Natural killer cell (primary cell): ENCODE measurements at regions not wholly inside any gene's neighbourhood (a gene's known extent, or its start where the extent isn't known, plus 50 kb on each side); places are given as distances from the start of the nearest gene placed in this dataset.

ENCODE experiments used
- ATAC-seq, 3 donors: fragments of 150-1000 bp in 2 of 3; fragments of 200-7000 bp in 1 of 3; cut with Tn5 transposase; 1 replicate in 1 of 3; 2 replicates in 2 of 3; pipeline ENCODE4 v1.10.0; 2021; ENCODE audit warnings: mild to moderate bottlenecking in 2 of 3, moderate library complexity in 2 of 3
- DNase-seq, 2 donors: peaks; one replicate each; pipeline versions ENCODE4 v3.0.0 to v3.0.0-alpha.2; 2013 to 2021; ENCODE audit warnings: mixed read lengths in 1 of 2
- H3K27ac ChIP-seq: one replicate; pipeline ENCODE4 v1.5.1; 2013; ENCODE audit warnings: mild to moderate bottlenecking, low read length
- H3K27me3 ChIP-seq: one replicate; pipeline ENCODE4 v1.6.1; 2013; ENCODE audit warnings: low read length; ENCODE audit not compliant: control insufficient read depth, insufficient read depth
- H3K36me3 ChIP-seq: one replicate; pipeline ENCODE4 v1.6.1; 2013; ENCODE audit warnings: low read length; ENCODE audit not compliant: control insufficient read depth, insufficient read depth
- H3K4me1 ChIP-seq: one replicate; pipeline ENCODE4 v1.6.1; 2013; ENCODE audit warnings: low read length; ENCODE audit not compliant: control insufficient read depth, insufficient read depth
- H3K4me3 ChIP-seq: one replicate; pipeline ENCODE4 v1.5.1; 2013; ENCODE audit warnings: low read length
- H3K9me3 ChIP-seq: one replicate; pipeline ENCODE4 v1.6.1; 2013; ENCODE audit warnings: low read length; ENCODE audit not compliant: control insufficient read depth, insufficient read depth
- H3K27ac Mint-ChIP-seq, 2 donors: one replicate each; pipeline ENCODE4 v1.8.0; 2022; ENCODE audit warnings: mild to moderate bottlenecking in 2 of 2, mixed read lengths in 2 of 2, moderate library complexity in 1 of 2
- H3K27me3 Mint-ChIP-seq, 2 donors: one replicate each; pipeline ENCODE4 v1.8.0; 2022; ENCODE audit warnings: low read depth in 2 of 2, mixed read lengths in 2 of 2
- H3K36me3 Mint-ChIP-seq: one replicate; pipeline ENCODE4 v1.8.0; 2022; ENCODE audit warnings: mixed read lengths
- H3K4me1 Mint-ChIP-seq, 2 donors: one replicate each; pipeline ENCODE4 v1.8.0; 2022; ENCODE audit warnings: mixed read lengths in 2 of 2
- H3K4me3 Mint-ChIP-seq: one replicate; pipeline ENCODE4 v1.8.0; 2022; ENCODE audit warnings: mild to moderate bottlenecking, moderate library complexity, mixed read lengths
- H3K9me3 Mint-ChIP-seq, 2 donors: one replicate each; pipeline ENCODE4 v1.8.0; 2022; ENCODE audit warnings: mixed read lengths in 2 of 2
- CTCF ChIP-seq: fragments of 200-600 bp; IDR thresholded peaks from one replicate; pipeline ENCODE4 v1.8.0; 2022; ENCODE audit warnings: antibody characterized with exemption
- WGBS: methylation state at CpG from one replicate; pipeline ENCODE4 v1.1.7; 2013; ENCODE audit warnings: missing lambda C conversion rate; ENCODE audit not compliant: insufficient coverage; 5-methylcytosine and 5-hydroxymethylcytosine counted together
- intact Hi-C: fragments of 100-400 bp; cut with micrococcal nuclease; formaldehyde crosslinking; loops from one replicate; pipeline ENCODE4 v1.14.2; 2022

GRCh38 chr18:22344445-22344844, 73.3 kb downstream of the CTAGE1 start:
- Histone ChIP-seq H3K4me1 (peaks cover 82% of the 10 kb centered on the region), H3K36me3 (no peaks in the 10 kb centered on the region), H3K27me3 (no peaks in the 10 kb centered on the region), H3K27ac (peak overlapping the region; percentile 94), H3K4me3 (no peak overlapping the region), H3K9me3 (no peaks in the 10 kb centered on the region)
- DNase-seq (peak in 1 of 2 donors; percentile 36), ATAC-seq (peak; percentile 2 to 15 (median 13))
- Mint-ChIP-seq H3K4me3 (peak overlapping the region; percentile 92), H3K36me3 (no peaks in the 10 kb centered on the region), H3K4me1 (peaks cover 77 to 91% of the 10 kb centered on the region in 2 donors), H3K27ac (peak overlapping the region; percentile 92 to 97), H3K9me3 (no peaks in the 10 kb centered on the region), H3K27me3 (no peaks in the 10 kb centered on the region)
- no CpG with 5 or more reads among the region's 1 CpG for WGBS
- TF ChIP-seq CTCF: no peak
- intact Hi-C loops: loop anchor here (2.0 to 10.0 kb wide), 2 partner anchors 106 to 180 kb away; partner anchors contain the start of gene GATA6

GRCh38 chr18:22343613-22344012, 74.1 kb downstream of the CTAGE1 start:
- 66% methylated on average over 4 of the region's 5 CpGs for WGBS
- H3K4me3 Mint-ChIP-seq: peak overlapping the region; percentile 92

GRCh38 chr18:22342625-22343024, 75.1 kb downstream of the CTAGE1 start:
- Histone ChIP-seq H3K4me3 (no peak overlapping the region), H3K9me3 (no peaks in the 10 kb centered on the region), H3K27me3 (no peaks in the 10 kb centered on the region), H3K36me3 (no peaks in the 10 kb centered on the region), H3K4me1 (peaks cover 87% of the 10 kb centered on the region), H3K27ac (peak overlapping the region; percentile 94)
- intact Hi-C loops: loop anchor here (2.0 to 10.0 kb wide), 2 partner anchors 124 to 178 kb away; partner anchors contain the start of gene GATA6
- ATAC-seq: peak; percentile 15 to 28 (median 23)
- peak overlapping the region; percentile 61 for H3K4me3 Mint-ChIP-seq
- H3K27me3 Mint-ChIP-seq: no peaks in the 10 kb centered on the region
- H3K36me3 Mint-ChIP-seq: no peaks in the 10 kb centered on the region
- peak; percentile 38 to 74 for DNase-seq
- peaks cover 77 to 89% of the 10 kb centered on the region in 2 donors for H3K4me1 Mint-ChIP-seq
- TF ChIP-seq CTCF: no peak
- no peaks in the 10 kb centered on the region for H3K9me3 Mint-ChIP-seq
- peak overlapping the region; percentile 92 to 97 for H3K27ac Mint-ChIP-seq
- 17% methylated on average over 3 of the region's 4 CpGs for WGBS

More at GRCh38 chr18:22343613-22344012, 74.1 kb downstream of the CTAGE1 start:
- H3K27me3 ChIP-seq: no peaks in the 10 kb centered on the region
- H3K4me1 Mint-ChIP-seq: peaks cover 73 to 86% of the 10 kb centered on the region in 2 donors
- H3K36me3 ChIP-seq: no peaks in the 10 kb centered on the region
- peak overlapping the region; percentile 92 to 97 for H3K27ac Mint-ChIP-seq
- ATAC-seq: peak in 1 of 3 donors; percentile 7
- H3K27me3 Mint-ChIP-seq: no peaks in the 10 kb centered on the region
- H3K27ac ChIP-seq: peak overlapping the region; percentile 94
- no peaks in the 10 kb centered on the region for H3K9me3 Mint-ChIP-seq
- TF ChIP-seq CTCF: no peak
- peaks cover 80% of the 10 kb centered on the region for H3K4me1 ChIP-seq
- no peak overlapping the region for H3K4me3 ChIP-seq
- no peaks in the 10 kb centered on the region for H3K36me3 Mint-ChIP-seq
- DNase-seq: peak in 1 of 2 donors; percentile 31
- intact Hi-C loops: loop anchor here (2.0 to 10.0 kb wide), 3 partner anchors 105 to 179 kb away; partner anchors contain the start of gene GATA6
- H3K9me3 ChIP-seq: no peaks in the 10 kb centered on the region

GRCh38 chr18:22340331-22340730, 77.4 kb downstream of the CTAGE1 start:
- Mint-ChIP-seq H3K27me3 (no peaks in the 10 kb centered on the region), H3K4me3 (no peak overlapping the region), H3K4me1 (peaks cover 67 to 84% of the 10 kb centered on the region in 2 donors), H3K9me3 (no peaks in the 10 kb centered on the region), H3K36me3 (no peaks in the 10 kb centered on the region), H3K27ac (peak overlapping the region; percentile 92 to 97)
- H3K27me3 ChIP-seq: no peaks in the 10 kb centered on the region
- peak overlapping the region; percentile 44 for H3K27ac ChIP-seq
- ATAC-seq (no peak), DNase-seq (no peak)
- peaks cover 80% of the 10 kb centered on the region for H3K4me1 ChIP-seq
- no peaks in the 10 kb centered on the region for H3K36me3 ChIP-seq
- no peak overlapping the region for H3K4me3 ChIP-seq
- no peak for TF ChIP-seq CTCF
- no peaks in the 10 kb centered on the region for H3K9me3 ChIP-seq
- intact Hi-C loops: loop anchor here (10.0 kb wide), 1 partner anchor 176 kb away; the partner anchor contains the start of gene GATA6
- 91% methylated on average over 3 of the region's 3 CpGs for WGBS
